Activated T-cell treated with anti-CD3 and anti-CD28 coated beads, Interleukin-2, amount 50 U/mL, for 72 hours (primary cell): ENCODE measurements at regions not wholly inside any gene's neighbourhood (a gene's known extent, or its start where the extent isn't known, plus 50 kb on each side); places are given as distances from the start of the nearest gene placed in this dataset.
"Not testable (repeated sequence)": the region's sequence is repeated elsewhere in the genome, so short reads cannot be mapped to it uniquely, and the experiment has no call there.

ENCODE experiments used
- ATAC-seq, 2 donors: fragments of 150-1000 bp; cut with Tn5 transposase; replicated peaks in 1 of 2; 2 replicates each; pipeline ENCODE4 v1.10.0; 2021; ENCODE audit warnings: moderate library complexity in 2 of 2, mild to moderate bottlenecking in 1 of 2
- DNase-seq, 2 donors: peaks; one replicate each; pipeline ENCODE4 v3.0.0; 2021 to 2022; ENCODE audit warnings: mixed read lengths in 1 of 2
- H3K27ac Mint-ChIP-seq: one replicate; pipeline ENCODE4 v1.8.0; 2022; ENCODE audit warnings: mild to moderate bottlenecking, moderate library complexity, mixed read lengths
- H3K27me3 Mint-ChIP-seq: one replicate; pipeline ENCODE4 v1.8.0; 2022; ENCODE audit warnings: low read depth, mixed read lengths
- H3K36me3 Mint-ChIP-seq, 2 donors: one replicate each; pipeline ENCODE4 v1.8.0; 2022; ENCODE audit warnings: mixed read lengths in 2 of 2, mild to moderate bottlenecking in 1 of 2; ENCODE audit not compliant: insufficient read depth in 2 of 2
- H3K4me1 Mint-ChIP-seq: one replicate; pipeline ENCODE4 v1.8.0; 2022; ENCODE audit warnings: low read depth, mixed read lengths
- H3K4me3 Mint-ChIP-seq, 2 donors: one replicate each; pipeline ENCODE4 v1.8.0; 2022; ENCODE audit warnings: mild to moderate bottlenecking in 2 of 2, mixed read lengths in 2 of 2, moderate library complexity in 2 of 2
- H3K9me3 Mint-ChIP-seq, 2 donors: one replicate each; pipeline ENCODE4 v1.8.0; 2022; ENCODE audit warnings: mixed read lengths in 2 of 2

DNA sequence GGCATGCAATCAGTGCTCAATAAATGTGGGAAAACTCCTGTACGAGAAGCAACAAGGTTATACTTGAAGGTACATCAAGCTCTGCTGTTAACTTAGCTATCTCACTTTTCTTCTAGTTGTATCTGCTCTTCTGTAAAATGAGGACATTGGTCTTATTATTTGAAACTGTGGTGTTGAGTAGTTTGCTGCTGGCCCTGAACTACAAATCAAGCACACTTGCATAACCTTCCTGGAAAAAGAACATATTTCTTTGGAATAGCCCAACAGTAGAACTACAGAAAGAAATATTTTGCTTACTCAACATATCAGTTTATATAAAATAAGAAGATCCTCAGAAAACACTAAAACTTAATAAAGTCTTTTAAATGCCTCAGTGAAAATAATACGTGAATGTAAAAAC, 203.0 kb downstream of the KCTD12 start:
- DNase-seq (no peak), ATAC-seq (no peak)
- Mint-ChIP-seq H3K36me3 (no peaks in the 10 kb centered on the region), H3K4me3 (no peak overlapping the region), H3K9me3 (no peaks in the 10 kb centered on the region), H3K4me1 (peaks cover 7% of the 10 kb centered on the region), H3K27ac (no peak overlapping the region), H3K27me3 (peaks cover 8% of the 10 kb centered on the region)

DNA sequence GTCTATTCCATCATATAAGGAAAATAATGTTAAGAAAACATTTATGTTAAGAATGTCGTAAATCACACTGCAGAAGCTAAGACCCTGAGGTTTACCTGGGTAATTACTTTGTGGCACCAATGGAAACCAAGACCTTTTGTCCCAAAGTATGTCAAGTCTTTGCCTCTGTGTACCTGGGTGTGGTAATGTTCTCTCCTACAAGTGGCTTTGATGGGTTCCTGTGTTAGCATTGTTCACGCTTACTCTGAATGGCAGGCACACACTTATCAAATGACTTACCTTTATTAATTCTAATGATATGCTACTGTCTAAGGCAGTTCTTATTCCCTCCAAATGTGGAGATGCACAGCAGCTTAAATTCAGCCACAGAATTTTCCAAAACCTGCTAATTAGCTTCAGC, 206.1 kb downstream of the KCTD12 start:
- Mint-ChIP-seq H3K27me3 (peaks cover 8% of the 10 kb centered on the region), H3K36me3 (no peaks in the 10 kb centered on the region), H3K4me3 (no peak overlapping the region), H3K9me3 (no peaks in the 10 kb centered on the region), H3K4me1 (no peaks in the 10 kb centered on the region), H3K27ac (no peak overlapping the region)
- ATAC-seq (no peak), DNase-seq (no peak)

DNA sequence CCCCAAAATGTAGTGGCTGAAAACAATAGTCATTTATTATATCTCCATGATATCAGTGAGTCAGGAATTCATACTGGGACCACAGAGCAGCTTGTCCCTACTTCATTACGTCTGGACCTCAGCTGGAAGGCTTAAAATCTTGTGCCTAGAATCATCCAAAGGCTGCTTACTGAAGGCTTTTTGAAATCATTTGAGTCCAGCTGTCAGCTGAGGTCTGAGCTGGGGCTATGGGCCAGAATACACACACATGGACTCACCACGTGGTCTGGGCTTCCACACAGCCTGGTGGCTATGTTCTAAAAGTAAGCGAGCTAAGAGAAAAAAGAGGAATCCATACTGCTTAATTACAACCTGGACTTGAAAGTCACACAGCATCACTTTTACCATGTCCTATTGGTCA, 209.2 kb downstream of the KCTD12 start:
- no peaks in the 10 kb centered on the region for H3K9me3 Mint-ChIP-seq
- DNase-seq = no peak
- H3K27ac Mint-ChIP-seq = no peak overlapping the region
- ATAC-seq = no peak
- no peaks in the 10 kb centered on the region for H3K36me3 Mint-ChIP-seq
- H3K4me3 Mint-ChIP-seq = no peak overlapping the region
- H3K4me1 Mint-ChIP-seq = no peaks in the 10 kb centered on the region
- H3K27me3 Mint-ChIP-seq = peaks cover 5% of the 10 kb centered on the region

DNA sequence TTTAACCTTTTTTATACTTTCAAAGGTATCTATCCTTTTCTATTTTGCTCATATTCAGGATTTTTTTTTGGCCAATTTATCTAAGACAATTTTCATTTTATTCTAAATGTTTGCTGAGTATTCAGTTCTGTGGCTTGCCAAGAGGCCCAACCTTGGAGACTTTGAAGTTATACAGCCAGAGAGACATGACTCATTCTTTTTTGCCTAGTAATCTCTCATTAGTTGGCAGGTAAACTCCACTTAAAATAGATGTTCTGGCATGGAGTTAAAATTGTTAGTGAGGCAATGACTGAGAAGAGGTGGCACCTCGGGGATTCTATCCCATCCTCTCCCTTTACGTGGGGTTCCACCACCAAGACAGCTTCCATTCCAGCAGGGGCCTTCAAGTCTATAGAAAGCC, 213.8 kb downstream of the KCTD12 start:
- ATAC-seq (no peak), DNase-seq (no peak)
- H3K36me3 Mint-ChIP-seq = no peaks in the 10 kb centered on the region
- H3K27ac Mint-ChIP-seq = no peak overlapping the region
- H3K4me1 Mint-ChIP-seq = no peaks in the 10 kb centered on the region
- no peaks in the 10 kb centered on the region for H3K9me3 Mint-ChIP-seq
- no peaks in the 10 kb centered on the region for H3K27me3 Mint-ChIP-seq
- H3K4me3 Mint-ChIP-seq = no peak overlapping the region

DNA sequence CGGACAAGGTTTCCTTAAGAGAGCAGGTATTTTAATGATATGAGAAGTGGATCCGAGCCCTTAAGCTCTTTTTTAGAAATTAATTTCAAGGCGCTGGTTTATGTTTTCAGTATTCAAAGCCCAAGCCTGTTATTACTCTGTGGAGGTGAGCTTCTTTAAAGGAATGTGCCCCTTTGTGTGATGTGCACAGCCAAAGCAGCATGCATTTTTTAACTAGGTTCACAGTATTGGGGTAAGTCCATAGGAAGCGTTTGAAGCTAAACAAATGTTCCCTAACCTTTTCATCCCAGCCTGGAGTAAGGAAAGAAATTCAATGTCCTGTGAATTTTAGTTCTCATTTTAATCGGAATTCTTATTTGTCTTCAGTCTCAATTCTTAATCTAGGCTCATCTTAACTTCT, 217.5 kb downstream of the KCTD12 start:
- ATAC-seq (no peak), DNase-seq (no peak)
- no peak overlapping the region for H3K27ac Mint-ChIP-seq
- H3K27me3 Mint-ChIP-seq = no peaks in the 10 kb centered on the region
- H3K4me3 Mint-ChIP-seq = no peak overlapping the region
- no peaks in the 10 kb centered on the region for H3K4me1 Mint-ChIP-seq
- no peaks in the 10 kb centered on the region for H3K36me3 Mint-ChIP-seq
- H3K9me3 Mint-ChIP-seq = no peaks in the 10 kb centered on the region

DNA sequence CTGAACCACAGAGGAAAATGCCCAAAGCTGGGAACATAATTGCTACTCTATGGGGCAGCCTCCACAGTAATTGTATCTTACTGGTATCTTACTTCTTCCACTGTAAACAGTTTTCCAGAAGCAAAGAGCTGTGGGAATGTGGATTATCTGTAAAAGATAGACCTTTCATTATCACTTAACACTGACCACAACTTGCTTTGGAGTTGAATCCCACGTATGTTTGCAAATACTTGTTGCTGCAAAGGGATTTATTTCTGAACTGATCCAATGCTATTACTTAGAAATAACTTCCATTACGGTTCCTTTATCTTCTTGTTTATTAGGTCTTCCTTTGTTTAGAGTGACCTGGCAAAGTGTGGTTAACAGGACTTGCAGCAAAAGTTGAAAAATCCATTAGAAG, 218.1 kb downstream of the KCTD12 start:
- no peaks in the 10 kb centered on the region for H3K27me3 Mint-ChIP-seq

DNA sequence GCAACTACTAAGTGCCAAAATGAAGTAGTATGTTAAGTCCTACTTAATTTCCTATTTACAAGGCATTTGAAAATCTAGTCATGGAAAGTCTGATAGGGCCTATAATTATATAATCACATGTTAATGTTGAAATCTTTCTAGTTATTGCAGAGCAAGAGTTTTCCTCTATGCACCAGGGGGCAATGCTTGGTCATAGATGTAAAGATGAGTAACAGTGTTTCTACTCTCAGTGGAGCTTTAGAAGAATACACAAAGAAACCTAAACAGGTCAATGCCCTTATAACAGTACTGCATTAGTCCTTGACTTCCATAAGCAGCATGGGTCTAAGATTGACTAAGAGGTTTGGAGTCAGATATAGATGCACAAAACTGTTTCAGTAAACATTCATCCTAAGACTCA, 218.7 kb downstream of the KCTD12 start:
- ATAC-seq (peak; percentile 68 to 79), DNase-seq (peak in 1 of 2 donors; percentile 2)
- Mint-ChIP-seq H3K27me3 (no peaks in the 10 kb centered on the region), H3K27ac (no peak overlapping the region), H3K36me3 (no peaks in the 10 kb centered on the region), H3K4me1 (no peaks in the 10 kb centered on the region), H3K9me3 (no peaks in the 10 kb centered on the region), H3K4me3 (no peak overlapping the region)

More for the DNA sequence above, 218.1 kb downstream of the KCTD12 start:
- Mint-ChIP-seq H3K9me3 (no peaks in the 10 kb centered on the region), H3K36me3 (no peaks in the 10 kb centered on the region), H3K4me1 (no peaks in the 10 kb centered on the region), H3K27ac (no peak overlapping the region), H3K4me3 (no peak overlapping the region)
- DNase-seq (no peak), ATAC-seq (no peak)

DNA sequence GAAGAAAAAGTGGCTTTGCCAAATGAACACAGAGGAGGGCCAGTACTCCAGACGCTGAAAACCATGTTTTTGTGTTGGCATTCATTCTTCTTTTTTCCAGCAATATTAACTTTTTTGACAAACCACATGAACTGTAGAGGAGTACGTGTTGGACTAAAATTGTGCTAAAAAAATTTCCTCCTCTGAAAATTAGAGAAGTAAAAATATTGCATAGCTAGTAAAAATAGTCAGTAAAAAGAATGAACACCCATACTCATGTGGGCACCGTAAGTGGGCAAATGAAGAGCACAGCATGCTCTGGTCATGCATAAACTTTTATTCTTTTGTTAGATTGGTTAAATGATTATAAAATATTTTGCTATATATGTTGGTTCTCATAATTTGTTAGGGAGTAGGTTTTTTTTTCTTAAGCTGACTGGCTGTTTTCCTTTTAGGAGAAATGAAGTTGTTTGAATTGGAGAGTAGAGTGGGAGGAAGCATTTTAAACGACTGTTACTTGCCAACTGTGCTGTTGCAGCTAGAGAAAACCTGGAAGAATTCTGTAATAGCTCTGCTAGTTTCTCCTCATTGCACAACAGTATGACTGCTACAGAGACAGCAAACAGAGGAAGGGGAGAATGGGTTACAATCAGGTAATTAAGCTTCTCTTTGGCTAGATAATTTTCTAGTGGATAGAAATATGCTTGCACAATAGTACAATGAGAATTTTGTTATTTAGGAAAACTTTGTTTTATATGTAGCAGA, 222.4 kb downstream of the KCTD12 start:
- H3K9me3 Mint-ChIP-seq = no peaks in the 10 kb centered on the region
- H3K4me1 Mint-ChIP-seq = no peaks in the 10 kb centered on the region
- no peaks in the 10 kb centered on the region for H3K27me3 Mint-ChIP-seq
- H3K27ac Mint-ChIP-seq = no peak overlapping the region
- no peaks in the 10 kb centered on the region for H3K36me3 Mint-ChIP-seq
- H3K4me3 Mint-ChIP-seq = no peak overlapping the region
- no peak for DNase-seq
- no peak for ATAC-seq

DNA sequence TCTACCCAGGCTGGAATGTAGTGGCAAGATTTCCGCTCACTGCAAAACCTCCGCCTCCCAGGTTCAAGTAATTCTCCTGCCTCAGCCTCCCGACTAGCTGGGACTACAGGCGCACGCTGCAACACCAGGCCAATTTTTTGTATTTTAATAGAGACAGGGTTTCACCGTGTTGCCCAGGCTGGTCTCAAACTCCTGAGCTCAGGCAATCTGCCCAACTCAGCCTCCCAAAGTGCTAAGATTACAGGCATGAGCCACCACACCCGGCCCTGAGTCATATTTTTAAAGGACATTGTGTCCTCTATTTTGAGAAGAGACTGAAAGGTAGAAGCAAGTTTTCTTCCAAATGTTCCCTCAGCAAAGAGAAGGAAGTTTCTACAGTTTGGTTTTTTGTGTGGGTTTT, 227.1 kb downstream of the KCTD12 start:
- not testable (repeated sequence) for H3K27ac Mint-ChIP-seq

DNA sequence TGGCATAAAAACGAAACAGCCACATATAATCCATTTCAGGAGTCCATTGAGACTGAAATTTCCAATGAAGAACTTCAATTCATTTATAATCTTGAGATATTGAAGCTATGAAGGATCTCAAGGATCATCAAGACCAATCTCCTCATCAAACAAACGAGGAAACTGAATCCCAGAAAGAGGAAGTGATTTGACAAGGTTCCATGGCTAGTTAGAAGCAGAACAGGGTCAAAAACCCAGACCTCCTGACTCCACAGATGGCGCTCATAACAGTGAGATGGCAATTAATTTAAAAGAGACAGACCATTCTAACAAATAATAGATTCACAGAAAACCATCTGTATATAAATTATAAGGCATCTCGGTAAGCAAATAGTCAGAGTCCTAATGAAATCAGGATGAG, 229.7 kb downstream of the KCTD12 start:
- H3K27ac Mint-ChIP-seq = no peak overlapping the region
- no peaks in the 10 kb centered on the region for H3K9me3 Mint-ChIP-seq
- H3K36me3 Mint-ChIP-seq = no peaks in the 10 kb centered on the region

More for the DNA sequence above, 227.1 kb downstream of the KCTD12 start:
- H3K4me1 Mint-ChIP-seq, H3K9me3 Mint-ChIP-seq, DNase-seq, H3K4me3 Mint-ChIP-seq, H3K27me3 Mint-ChIP-seq, H3K36me3 Mint-ChIP-seq, ATAC-seq: not testable (repeated sequence)

DNA sequence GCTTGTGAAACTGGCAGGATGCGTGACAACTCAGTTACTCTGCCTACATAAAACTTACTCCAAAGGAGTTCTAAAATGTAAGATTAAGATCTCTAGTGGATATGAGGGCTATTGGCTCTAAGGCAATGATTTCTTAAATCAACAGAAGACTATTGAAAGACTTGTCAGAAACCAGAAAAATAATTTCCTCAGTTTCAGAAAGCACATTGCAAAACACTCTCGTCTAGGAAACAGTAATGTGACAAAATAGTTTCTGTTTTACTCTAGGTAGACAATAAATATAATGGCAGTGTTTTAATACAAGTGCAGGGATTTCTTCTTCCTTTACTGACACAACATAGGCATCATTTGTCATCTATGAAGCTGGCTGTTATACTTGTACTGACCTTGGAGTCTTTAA, 230.1 kb downstream of the KCTD12 start:
- Mint-ChIP-seq H3K4me3 (no peak overlapping the region), H3K36me3 (no peaks in the 10 kb centered on the region), H3K4me1 (no peaks in the 10 kb centered on the region), H3K9me3 (no peaks in the 10 kb centered on the region), H3K27me3 (peaks cover 10% of the 10 kb centered on the region), H3K27ac (no peak overlapping the region)
- DNase-seq = no peak
- ATAC-seq = no peak

More for the DNA sequence above, 229.7 kb downstream of the KCTD12 start:
- Mint-ChIP-seq H3K27me3 (peaks cover 8% of the 10 kb centered on the region), H3K4me1 (no peaks in the 10 kb centered on the region), H3K4me3 (no peak overlapping the region)
- no peak for ATAC-seq
- no peak for DNase-seq

DNA sequence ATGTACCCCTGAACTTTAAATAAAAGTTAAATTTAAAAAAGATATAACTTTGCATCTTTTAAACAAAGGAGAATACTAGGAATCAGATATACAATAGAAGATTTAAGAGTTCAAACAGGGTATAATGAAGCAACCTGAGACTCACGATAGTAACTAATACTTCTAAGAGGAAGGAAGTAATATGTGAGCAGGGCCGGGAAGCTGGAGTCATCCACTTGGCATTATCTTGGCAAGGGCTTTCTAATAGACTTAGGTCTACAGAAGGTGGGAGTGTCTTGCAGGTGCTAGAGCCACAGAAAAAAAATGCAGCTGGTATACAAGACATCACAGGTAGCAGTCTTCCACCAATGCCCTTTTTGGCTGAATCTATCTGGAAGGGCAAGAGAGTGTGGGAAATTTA, 231.9 kb downstream of the KCTD12 start:
- no peak overlapping the region for H3K27ac Mint-ChIP-seq
- H3K36me3 Mint-ChIP-seq = no peaks in the 10 kb centered on the region
- H3K9me3 Mint-ChIP-seq = no peaks in the 10 kb centered on the region
- H3K4me1 Mint-ChIP-seq = no peaks in the 10 kb centered on the region
- no peak for ATAC-seq
- no peak for DNase-seq
- peaks cover 16% of the 10 kb centered on the region for H3K27me3 Mint-ChIP-seq
- H3K4me3 Mint-ChIP-seq = no peak overlapping the region

DNA sequence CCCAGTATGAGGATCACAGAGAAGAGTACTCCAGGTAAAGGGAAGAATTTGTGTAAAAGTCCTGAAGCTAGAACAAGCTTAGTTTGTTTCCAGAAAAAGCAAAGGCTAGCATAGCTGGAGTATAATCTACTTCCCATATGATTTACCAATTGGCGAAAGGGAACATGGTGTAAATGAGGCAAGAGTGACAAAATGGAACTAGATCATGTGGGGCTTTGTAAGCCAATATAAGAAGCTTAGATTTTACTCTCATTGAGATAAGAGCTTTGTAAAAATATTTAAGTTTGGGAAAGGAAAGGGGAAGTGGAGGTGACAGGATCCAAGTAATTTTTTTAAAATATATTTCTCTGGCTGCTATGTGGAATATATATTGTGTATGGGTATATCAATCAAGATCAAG, 234.9 kb downstream of the KCTD12 start:
- Mint-ChIP-seq H3K27ac (no peak overlapping the region), H3K4me3 (no peak overlapping the region), H3K36me3 (no peaks in the 10 kb centered on the region), H3K9me3 (no peaks in the 10 kb centered on the region), H3K4me1 (no peaks in the 10 kb centered on the region), H3K27me3 (peaks cover 16% of the 10 kb centered on the region)
- no peak for ATAC-seq
- DNase-seq = no peak

DNA sequence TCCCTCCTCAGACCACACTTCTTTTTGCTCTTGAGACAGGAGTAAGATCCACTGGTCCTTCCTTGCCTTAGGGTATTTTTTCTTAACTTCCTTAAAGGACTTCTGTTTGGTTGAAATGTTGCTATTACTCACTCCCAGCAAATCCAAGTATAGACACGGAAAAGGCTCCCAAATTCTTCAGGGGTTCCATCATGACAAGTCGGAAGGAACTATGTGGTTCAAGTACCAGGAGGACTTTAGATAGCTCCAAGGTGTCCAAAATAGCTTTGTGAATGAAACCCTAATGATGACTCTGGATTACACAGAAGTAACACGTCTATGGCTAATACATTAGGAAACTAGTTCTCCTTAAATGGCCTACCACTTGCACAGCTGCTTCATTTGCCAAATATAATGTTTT, 238.7 kb downstream of the KCTD12 start:
- Mint-ChIP-seq H3K4me1 (no peaks in the 10 kb centered on the region), H3K27me3 (peaks cover 8% of the 10 kb centered on the region), H3K36me3 (no peaks in the 10 kb centered on the region), H3K27ac (no peak overlapping the region), H3K9me3 (no peaks in the 10 kb centered on the region), H3K4me3 (no peak overlapping the region)
- no peak for ATAC-seq
- no peak for DNase-seq
